GM12872 (cell line): ENCODE measurements at regions not wholly inside any gene's neighbourhood (a gene's known extent, or its start where the extent isn't known, plus 50 kb on each side); places are given as distances from the start of the nearest gene placed in this dataset.

Source experiments
- TF ChIP-seq, protein P1 (sequence below): IDR thresholded peaks from 3 replicates; pipeline ENCODE4 v1.5.1; 2011; ENCODE audit warnings: low read depth, mild to moderate bottlenecking, low read length, moderate library complexity; ENCODE audit not compliant: insufficient read depth

GRCh38 chr18:27713037-27713737 lies 463.7 kb downstream of the CDH2 start:
- TF ChIP-seq, protein P1, sequence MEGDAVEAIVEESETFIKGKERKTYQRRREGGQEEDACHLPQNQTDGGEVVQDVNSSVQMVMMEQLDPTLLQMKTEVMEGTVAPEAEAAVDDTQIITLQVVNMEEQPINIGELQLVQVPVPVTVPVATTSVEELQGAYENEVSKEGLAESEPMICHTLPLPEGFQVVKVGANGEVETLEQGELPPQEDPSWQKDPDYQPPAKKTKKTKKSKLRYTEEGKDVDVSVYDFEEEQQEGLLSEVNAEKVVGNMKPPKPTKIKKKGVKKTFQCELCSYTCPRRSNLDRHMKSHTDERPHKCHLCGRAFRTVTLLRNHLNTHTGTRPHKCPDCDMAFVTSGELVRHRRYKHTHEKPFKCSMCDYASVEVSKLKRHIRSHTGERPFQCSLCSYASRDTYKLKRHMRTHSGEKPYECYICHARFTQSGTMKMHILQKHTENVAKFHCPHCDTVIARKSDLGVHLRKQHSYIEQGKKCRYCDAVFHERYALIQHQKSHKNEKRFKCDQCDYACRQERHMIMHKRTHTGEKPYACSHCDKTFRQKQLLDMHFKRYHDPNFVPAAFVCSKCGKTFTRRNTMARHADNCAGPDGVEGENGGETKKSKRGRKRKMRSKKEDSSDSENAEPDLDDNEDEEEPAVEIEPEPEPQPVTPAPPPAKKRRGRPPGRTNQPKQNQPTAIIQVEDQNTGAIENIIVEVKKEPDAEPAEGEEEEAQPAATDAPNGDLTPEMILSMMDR = no peak

DNA sequence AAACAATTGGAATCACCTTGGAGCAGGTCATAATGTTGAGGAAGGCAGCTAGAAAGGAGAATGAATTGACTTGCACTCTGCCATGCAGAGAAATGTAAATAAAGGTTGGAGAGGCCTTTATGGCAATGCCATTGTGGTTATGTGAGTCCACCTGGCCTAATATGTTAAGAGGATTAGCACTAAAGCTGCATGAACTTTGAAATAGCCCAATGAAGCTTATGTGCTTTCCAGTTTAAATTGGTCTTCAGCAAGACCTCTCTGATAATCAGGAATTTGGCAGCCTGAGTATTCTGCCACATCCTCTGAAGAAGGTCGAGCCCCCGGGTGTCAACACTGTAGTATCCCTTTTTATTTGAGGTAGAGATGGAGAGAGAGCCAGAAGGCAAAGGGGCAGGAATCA lies 464.9 kb downstream of the CDH2 start:
- TF ChIP-seq, protein P1 = no peak

- TF ChIP-seq, protein P1 = no peak
Observed at GRCh38 chr18:27711382-27711781, 465.5 kb downstream of the CDH2 start.

DNA sequence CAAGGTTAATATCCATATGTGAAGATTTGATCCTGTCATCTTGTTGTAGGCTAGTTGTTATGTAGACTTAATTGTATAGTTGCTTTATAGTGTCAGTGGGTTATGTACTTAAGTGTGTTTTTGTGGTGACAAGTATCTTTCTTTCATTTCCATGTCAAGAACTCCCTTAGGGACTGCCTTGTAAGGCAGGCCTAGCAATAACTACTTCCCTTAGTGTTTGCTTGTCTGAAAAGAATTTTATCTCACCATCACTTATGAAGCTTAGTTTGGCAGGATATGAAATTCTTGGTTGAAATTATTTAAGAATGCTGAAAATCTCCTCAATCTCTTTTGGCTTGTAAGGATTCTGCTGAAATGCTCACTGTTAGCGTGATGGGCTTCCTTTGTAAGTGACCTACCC lies 467.6 kb downstream of the CDH2 start:
- TF ChIP-seq, protein P1 = no peak

DNA sequence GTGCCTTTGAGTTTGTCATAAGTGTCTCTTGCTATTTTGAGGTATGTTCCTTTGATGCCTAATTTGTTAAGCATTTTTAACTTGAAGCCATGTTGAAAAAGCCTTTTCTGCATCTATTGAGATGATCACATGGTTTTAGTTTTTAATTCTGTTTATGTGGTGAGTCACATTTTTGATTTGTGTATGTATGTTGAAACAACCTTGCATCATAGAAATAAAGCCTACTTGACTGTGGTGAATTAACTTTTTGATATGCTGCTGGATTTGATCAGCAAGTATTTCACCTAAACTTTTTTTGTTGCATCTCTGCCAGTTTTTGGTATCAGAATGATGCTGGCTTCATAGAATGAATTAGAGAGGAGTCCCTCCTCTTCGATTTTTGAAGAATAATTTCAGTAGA lies 469.7 kb downstream of the CDH2 start:
- TF ChIP-seq, protein P1 = no peak

DNA sequence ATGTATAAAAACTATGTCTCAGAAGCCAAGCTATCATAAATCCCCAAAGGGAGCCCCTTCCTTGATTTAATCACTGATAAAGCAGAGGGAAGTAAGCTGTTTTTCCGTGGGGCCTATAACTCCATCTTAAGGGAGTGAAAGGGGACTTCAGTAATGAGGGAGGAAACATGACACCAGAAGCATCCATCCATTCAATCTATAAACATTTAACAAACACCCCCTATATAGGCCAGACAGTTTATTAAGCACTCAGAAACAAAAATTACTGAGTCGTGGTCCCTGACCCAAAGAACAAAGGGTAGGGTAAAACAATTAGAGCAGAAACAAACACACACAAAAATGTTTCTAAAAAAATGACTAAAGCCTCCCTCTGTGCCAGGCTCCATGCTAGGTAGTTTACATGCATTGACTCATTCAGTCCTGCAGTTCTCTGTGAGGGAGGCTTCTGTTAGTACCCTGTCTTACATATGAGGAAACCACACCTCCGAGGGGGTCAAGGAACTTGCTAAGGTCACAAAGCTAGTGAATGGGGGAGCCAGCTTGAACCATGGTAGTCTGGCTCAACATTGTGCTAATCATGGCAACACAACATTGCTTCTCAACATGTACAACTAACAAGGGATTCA lies 472.1 kb downstream of the CDH2 start:
- TF ChIP-seq, protein P1 = no peak

GRCh38 chr18:27699137-27699536 lies 477.8 kb downstream of the CDH2 start:
- TF ChIP-seq, protein P1 = no peak
